ENCODE measurements at regions not wholly inside any gene's neighbourhood (a gene's known extent, or its start where the extent isn't known, plus 50 kb on each side); places are given as distances from the start of the nearest gene placed in this dataset.

- no peak for TF ChIP-seq CTCF (IDR thresholded peaks at IDR 0.05; ENCODE audit: low read depth, low read length)
- DNase-seq (ENCODE audit: extremely low read depth, low read depth), result no peak
Observed at GRCh38 chr12:107223821-107224220, 130.5 kb upstream of the CRY1 start.

GRCh38 chr12:107225635-107226034, 132.3 kb upstream of the CRY1 start:
- no peak for DNase-seq (ENCODE audit: extremely low read depth, low read depth)
- no peak for TF ChIP-seq CTCF (IDR thresholded peaks at IDR 0.05; ENCODE audit: low read depth, low read length)

GRCh38 chr12:107226126-107226525, 132.8 kb upstream of the CRY1 start:
- DNase-seq (ENCODE audit: extremely low read depth, low read depth), result no peak
- no peak for TF ChIP-seq CTCF (IDR thresholded peaks at IDR 0.05; ENCODE audit: low read depth, low read length)

- DNase-seq (ENCODE audit: extremely low read depth, low read depth), result no peak
- no peak for TF ChIP-seq CTCF (IDR thresholded peaks at IDR 0.05; ENCODE audit: low read depth, low read length)
Observed at GRCh38 chr12:107228076-107228475, 134.7 kb upstream of the CRY1 start.

GRCh38 chr12:107229827-107230226, 136.5 kb upstream of the CRY1 start:
- no peak for TF ChIP-seq CTCF (IDR thresholded peaks at IDR 0.05; ENCODE audit: low read depth, low read length)

GRCh38 chr12:107231303-107231702, 138.0 kb upstream of the CRY1 start:
- DNase-seq (ENCODE audit: extremely low read depth, low read depth), result no peak

More at GRCh38 chr12:107229827-107230226, 136.5 kb upstream of the CRY1 start:
- no peak for DNase-seq (ENCODE audit: extremely low read depth, low read depth)

GRCh38 chr12:107233551-107233950, 140.2 kb upstream of the CRY1 start:
- TF ChIP-seq CTCF (IDR thresholded peaks at IDR 0.05; ENCODE audit: low read depth, low read length), result no peak
- no peak for DNase-seq (ENCODE audit: extremely low read depth, low read depth)

More at GRCh38 chr12:107231303-107231702, 138.0 kb upstream of the CRY1 start:
- no peak for TF ChIP-seq CTCF (IDR thresholded peaks at IDR 0.05; ENCODE audit: low read depth, low read length)
